Neural cell (in vitro differentiated cells): ENCODE measurements at regions not wholly inside any gene's neighbourhood (a gene's known extent, or its start where the extent isn't known, plus 50 kb on each side); places are given as distances from the start of the nearest gene placed in this dataset.

ENCODE experiments used
- CTCF ChIP-seq: fragments of 450-650 bp; IDR thresholded peaks from 2 replicates; pipeline ENCODE4 v1.5.1; 2014; ENCODE audit warnings: antibody characterized with exemption, mild to moderate bottlenecking, moderate library complexity; ENCODE audit not compliant: poor library complexity, severe bottlenecking
- TAF1 ChIP-seq: IDR thresholded peaks from 2 replicates; pipeline ENCODE4 v1.6.1; 2012; ENCODE audit warnings: low read depth

- TF ChIP-seq CTCF (no peak), TAF1 (no peak)
Measured at GRCh38 chr2:145059343-145059742, 539.4 kb upstream of the ZEB2 start.
